ENCODE measurements at regions not wholly inside any gene's neighbourhood (a gene's known extent, or its start where the extent isn't known, plus 50 kb on each side); places are given as distances from the start of the nearest gene placed in this dataset.

- no peak for DNase-seq (ENCODE audit: low spot score)
- H3K27ac Mint-ChIP-seq (ENCODE audit: unreplicated experiment): no peak overlapping the region
- peaks cover 3% of the 10 kb centered on the region for H3K4me1 Mint-ChIP-seq (ENCODE audit: low read depth)
- H3K9me3 Mint-ChIP-seq (ENCODE audit: low read depth): peaks cover 8% of the 10 kb centered on the region
- no peak overlapping the region for H3K4me3 Mint-ChIP-seq (ENCODE audit: unreplicated experiment)
- TF ChIP-seq CTCF (IDR thresholded peaks at IDR 0.05): no peak
- peaks cover 2% of the 10 kb centered on the region for H3K27me3 Mint-ChIP-seq (ENCODE audit: low read depth)
- no peaks in the 10 kb centered on the region for H3K36me3 Mint-ChIP-seq (ENCODE audit: low read depth)
Observed at GRCh38 chr5:119860463-119860862, 231.1 kb downstream of the FAM170A start.

- no peak overlapping the region for H3K27ac Mint-ChIP-seq (ENCODE audit: unreplicated experiment)
- no peak overlapping the region for H3K4me3 Mint-ChIP-seq (ENCODE audit: unreplicated experiment)
- H3K36me3 Mint-ChIP-seq (ENCODE audit: low read depth): no peaks in the 10 kb centered on the region
- H3K9me3 Mint-ChIP-seq (ENCODE audit: low read depth): peaks cover 3% of the 10 kb centered on the region
- peaks cover 2% of the 10 kb centered on the region for H3K27me3 Mint-ChIP-seq (ENCODE audit: low read depth)
- peaks cover 3% of the 10 kb centered on the region for H3K4me1 Mint-ChIP-seq (ENCODE audit: low read depth)
- no peak for TF ChIP-seq CTCF (IDR thresholded peaks at IDR 0.05)
- no peak for DNase-seq (ENCODE audit: low spot score)
Observed at GRCh38 chr5:119862619-119863018, 233.3 kb downstream of the FAM170A start.

- DNase-seq (ENCODE audit: low spot score): no peak
- peaks cover 3% of the 10 kb centered on the region for H3K4me1 Mint-ChIP-seq (ENCODE audit: low read depth)
- H3K9me3 Mint-ChIP-seq (ENCODE audit: low read depth): no peaks in the 10 kb centered on the region
Observed at GRCh38 chr5:119864286-119864685, 234.9 kb downstream of the FAM170A start.

GRCh38 chr5:119873611-119874010 lies 244.3 kb downstream of the FAM170A start:
- TF ChIP-seq CTCF (IDR thresholded peaks at IDR 0.05): no peak
- Mint-ChIP-seq H3K4me1 (ENCODE audit: low read depth) (no peaks in the 10 kb centered on the region), H3K4me3 (ENCODE audit: unreplicated experiment) (no peak overlapping the region), H3K27me3 (ENCODE audit: low read depth) (peaks cover 10% of the 10 kb centered on the region), H3K27ac (ENCODE audit: unreplicated experiment) (no peak overlapping the region), H3K36me3 (ENCODE audit: low read depth) (no peaks in the 10 kb centered on the region), H3K9me3 (ENCODE audit: low read depth) (no peaks in the 10 kb centered on the region)
- no peak for DNase-seq (ENCODE audit: low spot score)

More at GRCh38 chr5:119864286-119864685, 234.9 kb downstream of the FAM170A start:
- Mint-ChIP-seq H3K27me3 (ENCODE audit: low read depth) (no peaks in the 10 kb centered on the region), H3K4me3 (ENCODE audit: unreplicated experiment) (no peak overlapping the region), H3K36me3 (ENCODE audit: low read depth) (no peaks in the 10 kb centered on the region), H3K27ac (ENCODE audit: unreplicated experiment) (no peak overlapping the region)
- TF ChIP-seq CTCF (IDR thresholded peaks at IDR 0.05): no peak

- no peak for TF ChIP-seq CTCF (IDR thresholded peaks at IDR 0.05)
- Mint-ChIP-seq H3K9me3 (ENCODE audit: low read depth) (no peaks in the 10 kb centered on the region), H3K27me3 (ENCODE audit: low read depth) (peaks cover 9% of the 10 kb centered on the region), H3K27ac (ENCODE audit: unreplicated experiment) (no peak overlapping the region), H3K4me3 (ENCODE audit: unreplicated experiment) (no peak overlapping the region), H3K36me3 (ENCODE audit: low read depth) (no peaks in the 10 kb centered on the region), H3K4me1 (ENCODE audit: low read depth) (no peaks in the 10 kb centered on the region)
- DNase-seq (ENCODE audit: low spot score): no peak
Observed at GRCh38 chr5:119876522-119876921, 247.2 kb downstream of the FAM170A start.

Measured in chondrocyte (in vitro differentiated cells).